ENCODE measurements at regions not wholly inside any gene's neighbourhood (a gene's known extent, or its start where the extent isn't known, plus 50 kb on each side); places are given as distances from the start of the nearest gene placed in this dataset.

GRCh38 chr4:183563874-183564273, 59.0 kb downstream of the ING2 start:
- TF ChIP-seq, protein P1, sequence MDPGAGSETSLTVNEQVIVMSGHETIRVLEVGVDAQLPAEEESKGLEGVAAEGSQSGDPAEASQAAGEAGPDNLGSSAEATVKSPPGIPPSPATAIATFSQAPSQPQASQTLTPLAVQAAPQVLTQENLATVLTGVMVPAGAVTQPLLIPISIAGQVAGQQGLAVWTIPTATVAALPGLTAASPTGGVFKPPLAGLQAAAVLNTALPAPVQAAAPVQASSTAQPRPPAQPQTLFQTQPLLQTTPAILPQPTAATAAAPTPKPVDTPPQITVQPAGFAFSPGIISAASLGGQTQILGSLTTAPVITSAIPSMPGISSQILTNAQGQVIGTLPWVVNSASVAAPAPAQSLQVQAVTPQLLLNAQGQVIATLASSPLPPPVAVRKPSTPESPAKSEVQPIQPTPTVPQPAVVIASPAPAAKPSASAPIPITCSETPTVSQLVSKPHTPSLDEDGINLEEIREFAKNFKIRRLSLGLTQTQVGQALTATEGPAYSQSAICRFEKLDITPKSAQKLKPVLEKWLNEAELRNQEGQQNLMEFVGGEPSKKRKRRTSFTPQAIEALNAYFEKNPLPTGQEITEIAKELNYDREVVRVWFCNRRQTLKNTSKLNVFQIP (CRISPR knock-in tag; IDR thresholded peaks at IDR 0.05; ENCODE audit: borderline replicate concordance, low read depth) = no peak
- TF ChIP-seq GLIS3 (CRISPR knock-in tag; IDR thresholded peaks at IDR 0.05) (no peak), ISL1 (CRISPR knock-in tag; IDR thresholded peaks at IDR 0.05) (no peak), ZNF70 (CRISPR knock-in tag; IDR thresholded peaks at IDR 0.05) (no peak), CREB5 (CRISPR knock-in tag; IDR thresholded peaks at IDR 0.05; ENCODE audit: low read depth) (no peak), TOX (CRISPR knock-in tag; IDR thresholded peaks at IDR 0.05; ENCODE audit: borderline replicate concordance) (no peak), OSR1 (CRISPR knock-in tag; IDR thresholded peaks at IDR 0.05) (no peak), CSRNP3 (CRISPR knock-in tag; IDR thresholded peaks at IDR 0.05) (no peak), TCF4 (CRISPR knock-in tag; IDR thresholded peaks at IDR 0.05; ENCODE audit: borderline replicate concordance) (no peak), ZNF565 (CRISPR knock-in tag; conservative IDR thresholded peaks at IDR 0.05; ENCODE audit: low read depth) (no peak), ZFP3 (CRISPR knock-in tag; IDR thresholded peaks at IDR 0.05) (no peak), ZFP30 (CRISPR knock-in tag; IDR thresholded peaks at IDR 0.05) (no peak), ESRRG (CRISPR knock-in tag; IDR thresholded peaks at IDR 0.05) (no peak), PPARA (CRISPR knock-in tag; IDR thresholded peaks at IDR 0.05; ENCODE audit: borderline replicate concordance) (no peak), ZC3H10 (CRISPR knock-in tag; IDR thresholded peaks at IDR 0.05) (no peak), CSDC2 (CRISPR knock-in tag; IDR thresholded peaks at IDR 0.05) (no peak), BACH2 (CRISPR knock-in tag; IDR thresholded peaks at IDR 0.05; ENCODE audit: borderline replicate concordance) (no peak), PATZ1 (CRISPR knock-in tag; IDR thresholded peaks at IDR 0.05; ENCODE audit: borderline replicate concordance) (no peak), ARNTL (CRISPR knock-in tag; IDR thresholded peaks at IDR 0.05; ENCODE audit: borderline replicate concordance, low read depth) (no peak)
- TF ChIP-seq, protein P2, sequence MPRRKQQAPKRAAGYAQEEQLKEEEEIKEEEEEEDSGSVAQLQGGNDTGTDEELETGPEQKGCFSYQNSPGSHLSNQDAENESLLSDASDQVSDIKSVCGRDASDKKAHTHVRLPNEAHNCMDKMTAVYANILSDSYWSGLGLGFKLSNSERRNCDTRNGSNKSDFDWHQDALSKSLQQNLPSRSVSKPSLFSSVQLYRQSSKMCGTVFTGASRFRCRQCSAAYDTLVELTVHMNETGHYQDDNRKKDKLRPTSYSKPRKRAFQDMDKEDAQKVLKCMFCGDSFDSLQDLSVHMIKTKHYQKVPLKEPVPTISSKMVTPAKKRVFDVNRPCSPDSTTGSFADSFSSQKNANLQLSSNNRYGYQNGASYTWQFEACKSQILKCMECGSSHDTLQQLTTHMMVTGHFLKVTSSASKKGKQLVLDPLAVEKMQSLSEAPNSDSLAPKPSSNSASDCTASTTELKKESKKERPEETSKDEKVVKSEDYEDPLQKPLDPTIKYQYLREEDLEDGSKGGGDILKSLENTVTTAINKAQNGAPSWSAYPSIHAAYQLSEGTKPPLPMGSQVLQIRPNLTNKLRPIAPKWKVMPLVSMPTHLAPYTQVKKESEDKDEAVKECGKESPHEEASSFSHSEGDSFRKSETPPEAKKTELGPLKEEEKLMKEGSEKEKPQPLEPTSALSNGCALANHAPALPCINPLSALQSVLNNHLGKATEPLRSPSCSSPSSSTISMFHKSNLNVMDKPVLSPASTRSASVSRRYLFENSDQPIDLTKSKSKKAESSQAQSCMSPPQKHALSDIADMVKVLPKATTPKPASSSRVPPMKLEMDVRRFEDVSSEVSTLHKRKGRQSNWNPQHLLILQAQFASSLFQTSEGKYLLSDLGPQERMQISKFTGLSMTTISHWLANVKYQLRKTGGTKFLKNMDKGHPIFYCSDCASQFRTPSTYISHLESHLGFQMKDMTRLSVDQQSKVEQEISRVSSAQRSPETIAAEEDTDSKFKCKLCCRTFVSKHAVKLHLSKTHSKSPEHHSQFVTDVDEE (CRISPR knock-in tag; IDR thresholded peaks at IDR 0.05) = no peak
- no peak for ATAC-seq

DNA sequence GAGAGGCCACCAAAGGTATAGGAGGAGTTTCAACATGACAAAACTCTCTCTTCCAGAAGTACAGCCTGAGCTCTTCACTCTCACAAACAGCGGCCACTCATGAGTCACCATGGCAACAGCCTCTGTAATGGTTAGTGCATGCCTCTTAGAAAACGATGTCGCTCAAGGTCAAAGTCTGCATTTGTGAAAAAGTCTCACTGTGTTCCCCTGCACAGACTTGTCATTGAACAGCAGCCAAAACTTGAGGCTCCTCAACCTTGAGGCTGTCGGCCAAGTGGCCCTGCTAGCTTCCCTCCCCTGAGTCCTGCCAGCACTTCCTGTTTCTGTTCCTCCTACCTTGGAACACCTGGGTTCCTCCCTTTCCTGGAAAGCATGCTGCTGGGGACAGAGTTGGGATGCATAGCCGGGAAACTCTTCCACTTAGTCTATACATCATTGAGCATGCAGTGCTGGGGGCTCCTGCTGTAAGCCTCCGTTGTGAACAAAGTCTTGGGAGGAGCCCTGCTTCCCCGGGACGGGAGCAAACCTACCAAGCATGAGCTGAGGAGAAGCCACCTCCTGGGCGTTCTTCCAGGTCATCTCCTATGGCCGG, 66.6 kb downstream of the ING2 start:
- TF ChIP-seq BACH2 (CRISPR knock-in tag; IDR thresholded peaks at IDR 0.05; ENCODE audit: borderline replicate concordance) (no peak), ZNF565 (CRISPR knock-in tag; conservative IDR thresholded peaks at IDR 0.05; ENCODE audit: low read depth) (no peak), ARNTL (CRISPR knock-in tag; IDR thresholded peaks at IDR 0.05; ENCODE audit: borderline replicate concordance, low read depth) (no peak), ZFP30 (CRISPR knock-in tag; IDR thresholded peaks at IDR 0.05) (no peak), CSDC2 (CRISPR knock-in tag; IDR thresholded peaks at IDR 0.05) (no peak), TCF4 (CRISPR knock-in tag; IDR thresholded peaks at IDR 0.05; ENCODE audit: borderline replicate concordance) (no peak), RARB (CRISPR knock-in tag; IDR thresholded peaks at IDR 0.05) (no peak), ZNF8 (CRISPR knock-in tag; IDR thresholded peaks at IDR 0.05) (no peak), ESRRG (CRISPR knock-in tag; IDR thresholded peaks at IDR 0.05) (no peak), ZFP3 (CRISPR knock-in tag; IDR thresholded peaks at IDR 0.05) (no peak), ZNF70 (CRISPR knock-in tag; IDR thresholded peaks at IDR 0.05) (no peak), PPARA (CRISPR knock-in tag; IDR thresholded peaks at IDR 0.05; ENCODE audit: borderline replicate concordance) (no peak), PATZ1 (CRISPR knock-in tag; IDR thresholded peaks at IDR 0.05; ENCODE audit: borderline replicate concordance) (no peak), OSR1 (CRISPR knock-in tag; IDR thresholded peaks at IDR 0.05) (no peak), TOX (CRISPR knock-in tag; IDR thresholded peaks at IDR 0.05; ENCODE audit: borderline replicate concordance) (no peak)
- TF ChIP-seq, protein P2 (CRISPR knock-in tag; IDR thresholded peaks at IDR 0.05) = no peak

More for the DNA sequence above, 66.6 kb downstream of the ING2 start:
- ATAC-seq = no peak
